H9 (cell line): ENCODE measurements at regions not wholly inside any gene's neighbourhood (a gene's known extent, or its start where the extent isn't known, plus 50 kb on each side); places are given as distances from the start of the nearest gene placed in this dataset.

Experiments
- DNase-seq: peaks from one replicate; pipeline ENCODE4 v3.0.0-alpha.2; 2017
- H2AFZ ChIP-seq: one replicate; pipeline ENCODE4 v1.6.1; 2013; ENCODE audit warnings: mild to moderate bottlenecking, low read length, control low read depth, moderate library complexity
- H2AK5ac ChIP-seq: 2 replicates; pipeline ENCODE4 v1.6.1; 2013; ENCODE audit warnings: low read length, control low read depth, mixed read lengths; ENCODE audit not compliant: insufficient read length
- H2BK120ac ChIP-seq: one replicate; pipeline ENCODE4 v1.6.1; 2013; ENCODE audit warnings: low read depth, mild to moderate bottlenecking, low read length, control low read depth, inconsistent platforms; ENCODE audit not compliant: poor library complexity, severe bottlenecking
- H2BK12ac ChIP-seq: 2 replicates; pipeline ENCODE4 v1.6.1; 2013; ENCODE audit warnings: low read length, control low read depth, mixed read lengths, low read depth; ENCODE audit not compliant: insufficient read length
- H2BK15ac ChIP-seq: 2 replicates; pipeline ENCODE4 v1.6.1; 2013; ENCODE audit warnings: low read depth, low read length, control low read depth
- H2BK20ac ChIP-seq: one replicate; pipeline ENCODE4 v1.6.1; 2013; ENCODE audit warnings: low read depth, mild to moderate bottlenecking, low read length, control low read depth, inconsistent platforms; ENCODE audit not compliant: poor library complexity, severe bottlenecking
- H2BK5ac ChIP-seq: 2 replicates; pipeline ENCODE4 v1.6.1; 2013; ENCODE audit warnings: low read length, control low read depth, mixed read lengths; ENCODE audit not compliant: insufficient read length
- H3K14ac ChIP-seq: 2 replicates; pipeline ENCODE4 v1.6.1; 2013; ENCODE audit warnings: low read length, control low read depth; ENCODE audit not compliant: insufficient read depth
- H3K18ac ChIP-seq: 2 replicates; pipeline ENCODE4 v1.6.1; 2013; ENCODE audit warnings: low read depth, mild to moderate bottlenecking, mixed read lengths, low read length, control low read depth; ENCODE audit not compliant: insufficient read length
- H3K23ac ChIP-seq: 2 replicates; pipeline ENCODE4 v1.6.1; 2013; ENCODE audit warnings: low read length, control low read depth, mixed read lengths, low read depth; ENCODE audit not compliant: insufficient read length
- H3K23me2 ChIP-seq: 2 replicates; pipeline ENCODE4 v1.6.1; 2013; ENCODE audit warnings: low read depth, mild to moderate bottlenecking, mixed read lengths, low read length, control low read depth; ENCODE audit not compliant: insufficient read length, poor library complexity, severe bottlenecking
- H3K27ac ChIP-seq: 2 replicates; pipeline ENCODE4 v1.5.1; 2013; ENCODE audit warnings: low read length, control low read depth, mixed read lengths, low read depth; ENCODE audit not compliant: insufficient read length
- H3K27me3 ChIP-seq: 2 replicates; pipeline ENCODE4 v1.6.1; 2013; ENCODE audit warnings: low read length, control low read depth, inconsistent platforms; ENCODE audit not compliant: insufficient read depth
- H3K4ac ChIP-seq: 2 replicates; pipeline ENCODE4 v1.6.1; 2013; ENCODE audit warnings: low read depth, mild to moderate bottlenecking, control low read depth, inconsistent platforms, low read length, moderate library complexity
- H3K4me1 ChIP-seq: 2 replicates; pipeline ENCODE4 v1.6.1; 2013; ENCODE audit warnings: low read length, control low read depth, inconsistent platforms; ENCODE audit not compliant: insufficient read depth
- H3K4me2 ChIP-seq: 2 replicates; pipeline ENCODE4 v1.6.1; 2013; ENCODE audit warnings: low read length, control low read depth, mixed read lengths; ENCODE audit not compliant: insufficient read length, insufficient read depth
- H3K56ac ChIP-seq: 2 replicates; pipeline ENCODE4 v1.6.1; 2013; ENCODE audit warnings: low read depth, mild to moderate bottlenecking, mixed read lengths, low read length, control low read depth; ENCODE audit not compliant: insufficient read length
- H3K79me1 ChIP-seq: 2 replicates; pipeline ENCODE4 v1.6.1; 2013; ENCODE audit warnings: low read depth, mild to moderate bottlenecking, moderate library complexity, low read length, control low read depth, inconsistent platforms; ENCODE audit not compliant: insufficient read depth, poor library complexity, severe bottlenecking
- H3K79me2 ChIP-seq: 2 replicates; pipeline ENCODE4 v1.6.1; 2013; ENCODE audit warnings: low read length, control low read depth, inconsistent platforms; ENCODE audit not compliant: insufficient read depth
- H3K9ac ChIP-seq: 2 replicates; pipeline ENCODE4 v1.6.1; 2013; ENCODE audit warnings: low read length, control low read depth, mixed read lengths; ENCODE audit not compliant: insufficient read length; ENCODE audit errors: extremely low read depth
- H3K9me3 ChIP-seq: one replicate; pipeline ENCODE4 v1.6.1; 2013; ENCODE audit warnings: low read depth, low read length, inconsistent platforms; ENCODE audit not compliant: control insufficient read depth
- H3T11ph ChIP-seq: one replicate; pipeline ENCODE4 v1.6.1; 2013; ENCODE audit warnings: mild to moderate bottlenecking, low read length, control low read depth, inconsistent platforms
- H4K20me1 ChIP-seq: one replicate; pipeline ENCODE4 v1.6.1; 2013; ENCODE audit not compliant: control insufficient read depth, insufficient read length, insufficient read depth
- H4K5ac ChIP-seq: 2 replicates; pipeline ENCODE4 v1.6.1; 2013; ENCODE audit warnings: low read depth, mild to moderate bottlenecking, mixed read lengths, low read length, control low read depth; ENCODE audit not compliant: insufficient read length
- H4K8ac ChIP-seq: replicated peaks from 2 replicates; pipeline ENCODE4 v1.6.1; 2013; ENCODE audit warnings: low read length, control low read depth, mixed read lengths, low read depth; ENCODE audit not compliant: insufficient read length
- H4K91ac ChIP-seq: 2 replicates; pipeline ENCODE4 v1.6.1; 2013; ENCODE audit warnings: low read depth, mild to moderate bottlenecking, moderate library complexity, mixed read lengths, low read length, control low read depth; ENCODE audit not compliant: insufficient read length
- H3K27ac Mint-ChIP-seq, 3 experiments: 2 replicates in 2 of 3; 3 replicates in 1 of 3; pipeline ENCODE4 v1.8.0; 2020 to 2021; ENCODE audit warnings: mixed read lengths in 3 of 3, mild to moderate bottlenecking in 1 of 3, moderate library complexity in 1 of 3
- H3K27me3 Mint-ChIP-seq: 2 replicates; pipeline ENCODE4 v1.8.0; 2021; ENCODE audit warnings: low read depth, mild to moderate bottlenecking, moderate library complexity, mixed read lengths
- H3K36me3 Mint-ChIP-seq, 3 experiments: 2 replicates in 2 of 3; 3 replicates in 1 of 3; pipeline ENCODE4 v1.8.0; 2020 to 2021; ENCODE audit warnings: low read depth in 3 of 3, mixed read lengths in 3 of 3; ENCODE audit not compliant: insufficient read depth in 1 of 3
- H3K4me1 Mint-ChIP-seq, 2 experiments: 2 replicates each; pipeline ENCODE4 v1.8.0; 2020; ENCODE audit warnings: mixed read lengths in 2 of 2
- H3K4me3 Mint-ChIP-seq, 2 experiments: 2 replicates in 1 of 2; 3 replicates in 1 of 2; pipeline ENCODE4 v1.8.0; 2020 to 2021; ENCODE audit warnings: mild to moderate bottlenecking in 2 of 2, mixed read lengths in 2 of 2, moderate library complexity in 1 of 2
- H3K9me3 Mint-ChIP-seq, 2 experiments: 2 replicates in 1 of 2; 3 replicates in 1 of 2; pipeline ENCODE4 v1.8.0; 2020; ENCODE audit warnings: mild to moderate bottlenecking in 2 of 2, mixed read lengths in 2 of 2, moderate library complexity in 1 of 2
- CTCF ChIP-seq: fragments of 200-600 bp; sonication (generic); conservative IDR thresholded peaks from 3 replicates; pipeline ENCODE4 v1.8.0; 2021; ENCODE audit warnings: antibody characterized with exemption, mild to moderate bottlenecking

- no peak overlapping the region for H3T11ph ChIP-seq
- Mint-ChIP-seq H3K36me3 (peaks cover 6 to 21% (median 9%) of the 10 kb centered on the region in 3 experiments), H3K27me3 (no peaks in the 10 kb centered on the region), H3K9me3 (peaks cover 31 to 39% of the 10 kb centered on the region in 2 experiments), H3K4me3 (no peak overlapping the region), H3K4me1 (no peaks in the 10 kb centered on the region), H3K27ac (no peak overlapping the region)
- H3K27me3 ChIP-seq: no peaks in the 10 kb centered on the region
- H4K5ac ChIP-seq: no peak overlapping the region
- no peak overlapping the region for H3K9ac ChIP-seq
- H3K14ac ChIP-seq: no peak overlapping the region
- H3K79me2 ChIP-seq: no peaks in the 10 kb centered on the region
- no peak overlapping the region for H3K4ac ChIP-seq
- no peak overlapping the region for H3K23ac ChIP-seq
- no peak overlapping the region for H2BK120ac ChIP-seq
- no peak for TF ChIP-seq CTCF
- H4K91ac ChIP-seq: no peak overlapping the region
- H3K18ac ChIP-seq: no peak overlapping the region
- H2BK15ac ChIP-seq: no peak overlapping the region
- no peaks in the 10 kb centered on the region for H3K79me1 ChIP-seq
- H2BK5ac ChIP-seq: no peak overlapping the region
- H3K27ac ChIP-seq: no peak overlapping the region
- H3K9me3 ChIP-seq: peaks cover 9% of the 10 kb centered on the region
- no peak for DNase-seq
- H2BK12ac ChIP-seq: no peak overlapping the region
- no peak overlapping the region for H3K56ac ChIP-seq
- no peak overlapping the region for H3K4me2 ChIP-seq
- no peak overlapping the region for H4K8ac ChIP-seq
- H4K20me1 ChIP-seq: no peaks in the 10 kb centered on the region
- H2AFZ ChIP-seq: no peak overlapping the region
- H2AK5ac ChIP-seq: no peak overlapping the region
- no peaks in the 10 kb centered on the region for H3K4me1 ChIP-seq
- H2BK20ac ChIP-seq: no peak overlapping the region
- H3K23me2 ChIP-seq: no peaks in the 10 kb centered on the region
These were observed 518.7 kb downstream of the GRXCR1 start for GRCh38 chr4:43411226-43411625.
